Central memory CD8-positive, alpha-beta T cell (primary cell): ENCODE measurements at regions not wholly inside any gene's neighbourhood (a gene's known extent, or its start where the extent isn't known, plus 50 kb on each side); places are given as distances from the start of the nearest gene placed in this dataset.

Experiments
- ATAC-seq: fragments of 150-1000 bp; cut with Tn5 transposase; replicated peaks from 2 replicates; pipeline ENCODE4 v1.10.0; 2022; ENCODE audit warnings: mild to moderate bottlenecking, moderate FRiP score, moderate number of reproducible peaks; ENCODE audit not compliant: poor library complexity, severe bottlenecking; ENCODE audit errors: extremely low read depth
- DNase-seq, 2 donors: peaks; one replicate each; pipeline ENCODE4 v3.0.0; 2021; ENCODE audit warnings: low spot score in 2 of 2
- H3K27ac Mint-ChIP-seq: one replicate; pipeline ENCODE4 v1.8.0; 2022; ENCODE audit warnings: low read depth, mild to moderate bottlenecking, moderate library complexity, mixed read lengths
- H3K27me3 Mint-ChIP-seq: one replicate; pipeline ENCODE4 v1.8.0; 2022; ENCODE audit warnings: mixed read lengths
- H3K36me3 Mint-ChIP-seq: one replicate; pipeline ENCODE4 v1.8.0; 2022; ENCODE audit warnings: mild to moderate bottlenecking, moderate library complexity, mixed read lengths; ENCODE audit not compliant: insufficient read depth
- H3K4me1 Mint-ChIP-seq: one replicate; pipeline ENCODE4 v1.8.0; 2022; ENCODE audit warnings: mixed read lengths
- H3K4me3 Mint-ChIP-seq: one replicate; pipeline ENCODE4 v1.8.0; 2022; ENCODE audit warnings: mild to moderate bottlenecking, moderate library complexity, mixed read lengths
- H3K9me3 Mint-ChIP-seq: one replicate; pipeline ENCODE4 v1.8.0; 2022; ENCODE audit warnings: mixed read lengths

- H3K4me1 Mint-ChIP-seq, result no peaks in the 10 kb centered on the region
- H3K9me3 Mint-ChIP-seq, result peaks cover 6% of the 10 kb centered on the region
- no peak for ATAC-seq
- no peak for DNase-seq
- H3K27me3 Mint-ChIP-seq, result no peaks in the 10 kb centered on the region
- H3K4me3 Mint-ChIP-seq, result no peak overlapping the region
- no peaks in the 10 kb centered on the region for H3K36me3 Mint-ChIP-seq
- no peak overlapping the region for H3K27ac Mint-ChIP-seq
Measured at GRCh38 chr2:147525819-147526489, 318.9 kb upstream of the ACVR2A start.

- H3K36me3 Mint-ChIP-seq, result no peaks in the 10 kb centered on the region
- H3K27ac Mint-ChIP-seq, result no peak overlapping the region
- H3K9me3 Mint-ChIP-seq, result peaks cover 6% of the 10 kb centered on the region
- no peaks in the 10 kb centered on the region for H3K27me3 Mint-ChIP-seq
- DNase-seq (no peak), ATAC-seq (no peak)
- H3K4me1 Mint-ChIP-seq, result no peaks in the 10 kb centered on the region
- H3K4me3 Mint-ChIP-seq, result no peak overlapping the region
Measured at GRCh38 chr2:147524912-147525311, 319.9 kb upstream of the ACVR2A start.

- Mint-ChIP-seq H3K27me3 (no peaks in the 10 kb centered on the region), H3K36me3 (no peaks in the 10 kb centered on the region), H3K4me3 (no peak overlapping the region), H3K4me1 (no peaks in the 10 kb centered on the region), H3K27ac (no peak overlapping the region), H3K9me3 (peaks cover 6% of the 10 kb centered on the region)
- no peak for ATAC-seq
- DNase-seq, result no peak
Measured at GRCh38 chr2:147523415-147523814, 321.4 kb upstream of the ACVR2A start.

- Mint-ChIP-seq H3K27ac (no peak overlapping the region), H3K27me3 (no peaks in the 10 kb centered on the region)
Measured at GRCh38 chr2:147521936-147522335, 322.9 kb upstream of the ACVR2A start.

GRCh38 chr2:147520817-147521216 is 324.0 kb upstream of the ACVR2A start:
- Mint-ChIP-seq H3K4me3 (no peak overlapping the region), H3K36me3 (no peaks in the 10 kb centered on the region), H3K27ac (no peak overlapping the region), H3K9me3 (peaks cover 6% of the 10 kb centered on the region), H3K27me3 (no peaks in the 10 kb centered on the region), H3K4me1 (no peaks in the 10 kb centered on the region)
- ATAC-seq, result no peak
- DNase-seq, result no peak

More at GRCh38 chr2:147521936-147522335, 322.9 kb upstream of the ACVR2A start:
- Mint-ChIP-seq H3K4me3 (no peak overlapping the region), H3K9me3 (peaks cover 6% of the 10 kb centered on the region), H3K36me3 (no peaks in the 10 kb centered on the region), H3K4me1 (no peaks in the 10 kb centered on the region)
- DNase-seq, result no peak
- ATAC-seq, result no peak

- no peaks in the 10 kb centered on the region for H3K27me3 Mint-ChIP-seq
- no peaks in the 10 kb centered on the region for H3K4me1 Mint-ChIP-seq
- no peak for ATAC-seq
- peaks cover 6% of the 10 kb centered on the region for H3K9me3 Mint-ChIP-seq
- H3K36me3 Mint-ChIP-seq, result no peaks in the 10 kb centered on the region
- DNase-seq, result no peak
- H3K4me3 Mint-ChIP-seq, result no peak overlapping the region
- H3K27ac Mint-ChIP-seq, result no peak overlapping the region
Measured at GRCh38 chr2:147519178-147519577, 325.7 kb upstream of the ACVR2A start.

GRCh38 chr2:147515213-147515612 is 329.6 kb upstream of the ACVR2A start:
- Mint-ChIP-seq H3K36me3 (peaks cover 2% of the 10 kb centered on the region), H3K27ac (no peak overlapping the region), H3K4me1 (no peaks in the 10 kb centered on the region), H3K9me3 (no peaks in the 10 kb centered on the region), H3K27me3 (no peaks in the 10 kb centered on the region), H3K4me3 (no peak overlapping the region)
- DNase-seq, result no peak
- no peak for ATAC-seq

- no peak for DNase-seq
- Mint-ChIP-seq H3K27ac (no peak overlapping the region), H3K4me3 (no peak overlapping the region), H3K36me3 (peaks cover 2% of the 10 kb centered on the region), H3K27me3 (no peaks in the 10 kb centered on the region), H3K4me1 (no peaks in the 10 kb centered on the region), H3K9me3 (no peaks in the 10 kb centered on the region)
- no peak for ATAC-seq
Measured at GRCh38 chr2:147512206-147512605, 332.6 kb upstream of the ACVR2A start.

- no peaks in the 10 kb centered on the region for H3K27me3 Mint-ChIP-seq
- no peak overlapping the region for H3K4me3 Mint-ChIP-seq
- peaks cover 2% of the 10 kb centered on the region for H3K36me3 Mint-ChIP-seq
- ATAC-seq (no peak), DNase-seq (no peak)
- no peaks in the 10 kb centered on the region for H3K9me3 Mint-ChIP-seq
- no peaks in the 10 kb centered on the region for H3K4me1 Mint-ChIP-seq
- no peak overlapping the region for H3K27ac Mint-ChIP-seq
Measured at GRCh38 chr2:147511491-147511948, 333.3 kb upstream of the ACVR2A start.

- no peaks in the 10 kb centered on the region for H3K27me3 Mint-ChIP-seq
Measured at GRCh38 chr2:147509821-147510220, 335.0 kb upstream of the ACVR2A start.

GRCh38 chr2:147506889-147507288 is 337.9 kb upstream of the ACVR2A start:
- no peaks in the 10 kb centered on the region for H3K36me3 Mint-ChIP-seq
- no peak overlapping the region for H3K27ac Mint-ChIP-seq
- DNase-seq (no peak), ATAC-seq (no peak)
- no peaks in the 10 kb centered on the region for H3K27me3 Mint-ChIP-seq
- no peaks in the 10 kb centered on the region for H3K4me1 Mint-ChIP-seq
- no peak overlapping the region for H3K4me3 Mint-ChIP-seq
- H3K9me3 Mint-ChIP-seq, result no peaks in the 10 kb centered on the region

More at GRCh38 chr2:147509821-147510220, 335.0 kb upstream of the ACVR2A start:
- Mint-ChIP-seq H3K27ac (no peak overlapping the region), H3K9me3 (no peaks in the 10 kb centered on the region), H3K4me1 (no peaks in the 10 kb centered on the region), H3K4me3 (no peak overlapping the region), H3K36me3 (peaks cover 2% of the 10 kb centered on the region)
- no peak for DNase-seq
- ATAC-seq, result no peak

- no peaks in the 10 kb centered on the region for H3K36me3 Mint-ChIP-seq
- H3K27ac Mint-ChIP-seq, result no peak overlapping the region
- no peaks in the 10 kb centered on the region for H3K4me1 Mint-ChIP-seq
- DNase-seq (no peak), ATAC-seq (no peak)
- no peaks in the 10 kb centered on the region for H3K9me3 Mint-ChIP-seq
- no peaks in the 10 kb centered on the region for H3K27me3 Mint-ChIP-seq
- no peak overlapping the region for H3K4me3 Mint-ChIP-seq
Measured at GRCh38 chr2:147502711-147503290, 342.0 kb upstream of the ACVR2A start.

GRCh38 chr2:147501968-147502367 is 342.9 kb upstream of the ACVR2A start:
- Mint-ChIP-seq H3K27ac (no peak overlapping the region), H3K9me3 (peaks cover 3% of the 10 kb centered on the region), H3K27me3 (no peaks in the 10 kb centered on the region), H3K4me1 (no peaks in the 10 kb centered on the region), H3K4me3 (no peak overlapping the region), H3K36me3 (no peaks in the 10 kb centered on the region)
- no peak for ATAC-seq
- no peak for DNase-seq
